ENCODE measurements at regions not wholly inside any gene's neighbourhood (a gene's known extent, or its start where the extent isn't known, plus 50 kb on each side); places are given as distances from the start of the nearest gene placed in this dataset.

DNA sequence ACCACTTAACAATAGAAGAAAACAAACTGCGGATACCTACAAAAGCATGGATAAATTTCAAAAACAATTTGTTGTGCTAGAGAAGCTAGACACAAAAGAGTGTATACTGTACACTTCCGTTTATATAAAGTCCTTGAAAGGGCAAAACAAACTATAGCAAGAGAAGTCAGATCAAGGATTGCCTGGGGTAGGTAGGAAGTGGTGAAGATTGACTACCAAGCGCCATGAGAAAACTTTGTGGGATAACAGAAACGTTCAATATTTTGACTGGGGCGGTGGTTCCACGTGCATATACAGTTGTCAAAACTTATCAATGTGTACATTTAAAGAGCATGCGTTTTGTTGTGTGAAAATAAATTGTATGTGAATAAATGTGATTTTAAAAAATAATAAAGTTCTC lies 55.6 kb upstream of the CCL2 start:
- TF ChIP-seq, protein P1, sequence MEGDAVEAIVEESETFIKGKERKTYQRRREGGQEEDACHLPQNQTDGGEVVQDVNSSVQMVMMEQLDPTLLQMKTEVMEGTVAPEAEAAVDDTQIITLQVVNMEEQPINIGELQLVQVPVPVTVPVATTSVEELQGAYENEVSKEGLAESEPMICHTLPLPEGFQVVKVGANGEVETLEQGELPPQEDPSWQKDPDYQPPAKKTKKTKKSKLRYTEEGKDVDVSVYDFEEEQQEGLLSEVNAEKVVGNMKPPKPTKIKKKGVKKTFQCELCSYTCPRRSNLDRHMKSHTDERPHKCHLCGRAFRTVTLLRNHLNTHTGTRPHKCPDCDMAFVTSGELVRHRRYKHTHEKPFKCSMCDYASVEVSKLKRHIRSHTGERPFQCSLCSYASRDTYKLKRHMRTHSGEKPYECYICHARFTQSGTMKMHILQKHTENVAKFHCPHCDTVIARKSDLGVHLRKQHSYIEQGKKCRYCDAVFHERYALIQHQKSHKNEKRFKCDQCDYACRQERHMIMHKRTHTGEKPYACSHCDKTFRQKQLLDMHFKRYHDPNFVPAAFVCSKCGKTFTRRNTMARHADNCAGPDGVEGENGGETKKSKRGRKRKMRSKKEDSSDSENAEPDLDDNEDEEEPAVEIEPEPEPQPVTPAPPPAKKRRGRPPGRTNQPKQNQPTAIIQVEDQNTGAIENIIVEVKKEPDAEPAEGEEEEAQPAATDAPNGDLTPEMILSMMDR (IDR thresholded peaks at IDR 0.05), result no peak
- no peak for TF ChIP-seq EZH2 (IDR thresholded peaks at IDR 0.05; ENCODE audit: borderline replicate concordance, insufficient read depth, low read depth, low read length, poor library complexity, severe bottlenecking)
